Glomerular endothelial cell (primary cell): ENCODE measurements at regions not wholly inside any gene's neighbourhood (a gene's known extent, or its start where the extent isn't known, plus 50 kb on each side); places are given as distances from the start of the nearest gene placed in this dataset.

ENCODE experiments used
- DNase-seq: peaks from one replicate; pipeline ENCODE4 v3.0.0-alpha.2; 2011; ENCODE audit warnings: low read depth, low spot score; ENCODE audit errors: extremely low read depth

- no peak for DNase-seq
Measured at GRCh38 chr9:13990994-13991393, 322.9 kb downstream of the NFIB start.

- DNase-seq: no peak
Measured at GRCh38 chr9:13990331-13990730, 323.6 kb downstream of the NFIB start.

- DNase-seq: no peak
Measured at GRCh38 chr9:13988944-13989343, 325.0 kb downstream of the NFIB start.

GRCh38 chr9:13983607-13984006 is 330.3 kb downstream of the NFIB start:
- DNase-seq: no peak

- no peak for DNase-seq
Measured at GRCh38 chr9:13979941-13980318, 334.0 kb downstream of the NFIB start.

GRCh38 chr9:13975611-13976290 is 338.2 kb downstream of the NFIB start:
- DNase-seq: no peak

- no peak for DNase-seq
Measured at GRCh38 chr9:13974891-13975290, 339.1 kb downstream of the NFIB start.

GRCh38 chr9:13971966-13972655 is 341.8 kb downstream of the NFIB start:
- no peak for DNase-seq

- DNase-seq: no peak
Measured at GRCh38 chr9:13971415-13971814, 342.5 kb downstream of the NFIB start.

- DNase-seq: no peak
Measured at GRCh38 chr9:13970426-13970825, 343.5 kb downstream of the NFIB start.

GRCh38 chr9:13970018-13970417 is 343.9 kb downstream of the NFIB start:
- no peak for DNase-seq

GRCh38 chr9:13967438-13967837 is 346.5 kb downstream of the NFIB start:
- no peak for DNase-seq

- DNase-seq: no peak
Measured at GRCh38 chr9:13967011-13967410, 346.9 kb downstream of the NFIB start.

- no peak for DNase-seq
Measured at GRCh38 chr9:13963005-13963653, 350.8 kb downstream of the NFIB start.

- no peak for DNase-seq
Measured at GRCh38 chr9:13962006-13962405, 351.9 kb downstream of the NFIB start.

- DNase-seq: no peak
Measured at GRCh38 chr9:13960011-13960765, 353.8 kb downstream of the NFIB start.

- DNase-seq: no peak
Measured at GRCh38 chr9:13958672-13959071, 355.3 kb downstream of the NFIB start.

- no peak for DNase-seq
Measured at GRCh38 chr9:13957089-13957488, 356.9 kb downstream of the NFIB start.

- DNase-seq: no peak
Measured at GRCh38 chr9:13956107-13956506, 357.8 kb downstream of the NFIB start.

GRCh38 chr9:13952906-13953305 is 361.0 kb downstream of the NFIB start:
- no peak for DNase-seq

- DNase-seq: no peak
Measured at GRCh38 chr9:13948037-13948436, 365.9 kb downstream of the NFIB start.
